Stimulated activated CD4-positive, alpha-beta T cell treated with anti-CD3 and anti-CD28 coated beads, Interleukin-2, amount 100 ng/mL, for 24 hours (primary cell): ENCODE measurements at regions not wholly inside any gene's neighbourhood (a gene's known extent, or its start where the extent isn't known, plus 50 kb on each side); places are given as distances from the start of the nearest gene placed in this dataset.

Source experiments
- DNase-seq, 2 donors: peaks; one replicate each; pipeline ENCODE4 v3.0.0-alpha.2; 2020

DNA sequence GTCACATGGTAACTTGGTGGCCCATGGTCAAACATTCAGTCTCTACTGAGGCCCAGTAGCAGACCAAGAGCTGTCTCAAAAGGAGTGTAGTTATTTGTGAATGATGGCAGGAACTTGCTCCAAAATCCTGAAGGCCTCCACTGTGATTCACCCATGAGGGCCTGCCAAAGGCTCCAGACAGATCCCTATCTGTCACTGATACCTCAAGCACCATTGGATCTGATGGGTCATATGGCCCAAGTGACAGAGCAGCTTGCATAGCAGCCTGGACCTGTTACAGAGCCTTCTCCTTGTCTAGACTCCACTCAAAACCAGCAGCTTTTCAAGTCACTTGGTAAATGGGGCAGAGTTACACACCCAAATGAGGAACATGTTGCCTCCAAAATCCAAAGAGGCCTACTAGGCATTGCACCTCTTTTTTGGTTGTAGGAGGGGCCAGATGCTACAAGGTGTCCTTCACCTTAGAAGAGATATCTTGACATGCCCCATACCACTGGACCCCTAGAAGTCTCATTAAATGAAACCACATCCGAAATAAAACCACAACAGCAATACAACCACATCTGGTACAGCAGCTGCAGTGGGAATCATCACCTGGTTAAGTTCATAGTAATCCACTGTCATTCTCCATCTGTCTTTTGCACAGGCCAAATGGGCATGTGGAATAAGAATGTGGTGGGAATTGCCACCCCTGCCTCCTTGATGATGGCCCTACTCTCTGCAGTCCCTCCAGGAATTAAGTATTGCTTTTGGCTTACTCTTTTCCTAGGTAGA, 150.4 kb upstream of the MAX start:
- no peak for DNase-seq

DNA sequence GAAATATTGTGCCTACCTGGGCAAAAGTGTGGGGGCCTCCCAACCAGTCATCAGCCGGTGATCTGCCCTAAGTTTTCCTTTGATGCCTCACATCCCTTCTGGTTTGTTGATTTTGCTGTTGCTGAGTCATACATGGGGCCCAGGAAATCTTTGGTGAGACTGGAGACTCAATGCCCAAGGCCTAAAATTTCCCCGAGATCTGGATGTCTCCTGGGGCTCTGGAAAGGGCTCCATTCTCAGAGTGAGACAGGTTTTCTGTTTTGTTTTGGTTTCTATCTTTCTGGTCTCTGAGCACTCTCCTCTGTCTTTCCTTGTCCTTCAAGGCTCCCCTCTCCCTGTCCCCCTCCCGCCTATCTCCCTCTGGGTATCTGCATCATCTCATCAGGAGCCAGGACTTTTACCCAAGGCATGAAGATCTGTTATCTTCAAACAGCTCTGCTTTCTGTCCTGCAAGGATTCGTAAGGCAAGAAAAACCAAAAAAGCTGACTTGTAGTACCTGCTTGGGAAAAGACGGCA, 152.8 kb upstream of the MAX start:
- no peak for DNase-seq

DNA sequence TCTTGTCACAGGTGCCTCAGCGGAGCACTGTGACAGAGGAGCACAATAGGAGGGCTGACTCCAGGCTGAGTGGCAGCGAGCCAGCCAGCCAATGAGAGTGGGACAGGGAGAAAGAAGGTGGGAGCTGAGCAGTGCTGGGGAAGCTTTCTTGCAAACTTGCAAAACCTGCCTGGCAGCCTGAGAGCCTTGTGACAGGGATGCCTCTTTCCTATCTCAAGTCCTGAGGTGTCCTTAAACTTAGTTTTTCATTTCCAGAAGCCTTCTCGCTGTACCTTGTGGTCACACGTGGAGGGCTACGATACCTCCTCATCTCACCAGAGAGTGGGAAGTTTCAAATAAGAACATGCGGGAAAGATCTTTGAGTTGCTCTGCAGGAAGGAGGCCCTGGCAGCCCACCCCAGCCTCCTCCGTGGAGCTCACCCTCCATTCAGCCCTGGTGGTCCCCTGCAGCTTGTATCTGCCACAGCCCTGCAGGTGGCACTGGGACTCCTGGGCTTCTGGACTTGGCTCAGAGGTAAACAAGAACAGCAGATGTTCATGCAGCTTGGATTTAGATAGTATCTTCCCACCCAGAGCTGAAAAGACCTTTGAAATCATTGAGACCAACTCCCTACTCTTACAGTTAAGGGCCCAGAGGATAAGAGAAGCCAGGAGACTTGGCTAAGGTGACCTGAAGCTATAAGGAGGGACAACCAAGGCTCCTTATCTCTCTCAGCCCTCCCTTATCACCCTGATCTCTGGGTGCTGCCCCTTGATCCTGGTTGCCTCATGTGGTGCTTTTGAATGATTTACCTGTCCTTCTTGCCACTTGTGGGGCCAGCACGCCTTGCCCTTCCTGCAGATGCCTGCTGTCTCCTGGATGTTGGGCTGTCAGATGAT, 153.5 kb upstream of the MAX start:
- DNase-seq = no peak

DNA sequence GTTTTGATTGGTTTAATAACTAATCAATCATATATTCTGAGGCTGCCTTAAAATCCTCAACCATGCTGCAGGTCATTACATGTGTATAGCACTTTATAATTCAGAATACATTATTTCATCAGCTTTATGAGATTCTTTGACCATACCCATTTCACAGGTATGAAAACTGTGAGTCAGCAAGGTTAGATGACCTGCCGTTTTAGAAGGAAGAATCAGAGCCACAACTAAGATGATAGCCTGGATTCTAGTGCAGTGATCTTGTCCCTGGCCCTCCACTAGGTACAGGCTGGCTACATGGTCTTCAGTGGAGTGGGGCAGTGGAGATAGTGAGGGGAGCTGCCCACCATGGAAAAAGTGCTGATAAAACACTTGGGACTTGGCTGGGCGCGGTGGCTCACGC, 154.4 kb upstream of the MAX start:
- DNase-seq = no peak

DNA sequence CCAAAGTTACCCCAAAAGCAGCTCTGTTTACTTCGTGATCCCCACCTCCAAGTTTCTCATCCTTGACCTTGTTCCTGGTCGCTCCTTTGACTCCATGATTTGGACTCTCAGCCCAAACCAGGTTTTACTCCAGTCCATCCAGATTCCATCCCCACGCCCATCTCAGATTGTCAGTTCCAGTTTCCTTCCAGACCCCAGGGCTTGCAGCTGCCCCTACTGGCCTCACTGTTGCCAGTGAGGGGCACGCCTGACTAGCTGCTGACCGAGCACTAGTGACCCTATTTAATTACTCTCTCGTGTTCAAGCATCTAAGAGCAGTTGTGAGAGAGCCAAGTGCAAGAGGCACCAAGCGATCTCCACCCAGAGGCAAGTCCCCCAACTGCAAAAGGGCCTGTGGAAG, 155.1 kb upstream of the FUT8 start:
- DNase-seq = no peak

DNA sequence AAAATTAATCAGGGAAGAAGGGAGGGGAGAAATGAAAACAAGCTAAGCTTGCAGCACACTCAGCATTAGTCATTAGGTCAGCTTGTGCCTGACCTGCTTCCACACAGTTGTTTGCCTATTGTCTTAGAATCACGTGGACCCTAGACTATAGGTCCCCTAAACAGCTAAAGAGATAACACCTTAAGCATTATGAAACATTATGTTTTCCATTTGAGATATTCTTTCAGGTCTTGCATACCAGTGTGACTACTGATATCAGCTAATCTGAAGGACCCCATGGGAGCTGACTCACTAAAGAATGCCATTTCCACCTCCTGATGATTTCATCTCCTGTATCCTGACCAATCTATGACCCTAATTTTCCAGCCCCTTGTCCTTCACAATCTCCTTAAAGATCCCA, 154.1 kb upstream of the FUT8 start:
- DNase-seq = no peak

DNA sequence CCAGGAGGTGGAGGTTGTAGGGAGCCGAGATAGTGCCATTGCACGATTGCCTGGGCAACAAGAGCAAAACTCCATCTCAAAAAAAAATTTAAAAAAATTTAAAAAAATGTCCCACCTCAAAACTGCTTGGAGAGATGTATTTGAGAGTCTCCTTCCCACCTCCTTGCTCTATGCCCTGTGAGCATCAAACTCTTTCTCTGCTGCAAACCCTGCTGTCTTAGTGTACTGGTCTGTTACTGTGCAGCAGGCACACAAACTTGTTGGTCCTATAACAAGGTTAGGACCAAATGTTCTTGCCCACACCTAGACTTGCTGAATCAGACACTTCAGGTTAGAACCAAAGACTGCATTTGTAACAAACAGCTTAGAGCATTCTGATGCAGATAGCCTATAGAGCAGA, 153.5 kb upstream of the FUT8 start:
- no peak for DNase-seq

DNA sequence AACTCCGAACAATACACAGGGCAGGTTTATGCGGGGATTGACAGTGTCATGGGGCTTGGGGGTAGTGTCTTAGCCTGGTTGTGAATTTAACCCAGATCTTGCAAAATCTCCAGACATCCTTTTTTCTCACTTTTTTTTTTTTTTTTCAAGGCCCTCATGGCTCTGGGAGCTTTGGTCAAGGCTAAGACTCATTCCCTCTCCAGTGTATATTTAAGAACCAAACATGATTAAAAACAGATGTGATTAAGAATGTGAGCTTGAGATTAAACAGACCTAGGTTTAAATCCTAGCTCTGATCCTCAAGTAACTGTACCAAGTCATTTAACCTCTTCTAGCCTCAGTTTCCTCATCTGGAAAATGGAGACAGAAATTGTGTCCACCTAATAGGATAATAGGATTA, 151.7 kb upstream of the FUT8 start:
- DNase-seq = no peak

DNA sequence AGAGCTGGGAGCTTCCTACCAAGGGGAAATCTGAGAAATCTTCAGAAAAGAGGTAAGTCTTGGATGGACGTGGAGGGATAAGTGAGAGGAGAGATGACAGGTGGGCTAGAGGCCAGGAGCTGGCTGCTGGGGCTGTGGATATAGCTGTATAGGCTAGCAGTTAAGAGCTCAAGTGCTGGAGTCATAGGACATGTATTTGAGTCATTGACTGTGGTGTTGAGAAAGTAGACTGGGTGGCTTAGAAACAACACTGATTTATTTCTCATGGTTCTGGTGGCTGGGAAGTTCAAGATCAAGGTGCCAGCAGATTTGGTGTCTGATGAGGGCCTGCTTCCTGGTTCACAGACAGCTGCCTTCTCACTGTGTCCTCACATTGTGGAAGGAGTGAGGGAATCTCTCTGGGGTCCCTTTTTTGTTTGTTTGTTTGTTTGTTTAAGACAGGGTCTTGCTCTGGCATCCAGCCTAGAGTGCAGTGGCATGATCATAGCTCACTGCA, 151.1 kb upstream of the FUT8 start:
- DNase-seq = no peak

DNA sequence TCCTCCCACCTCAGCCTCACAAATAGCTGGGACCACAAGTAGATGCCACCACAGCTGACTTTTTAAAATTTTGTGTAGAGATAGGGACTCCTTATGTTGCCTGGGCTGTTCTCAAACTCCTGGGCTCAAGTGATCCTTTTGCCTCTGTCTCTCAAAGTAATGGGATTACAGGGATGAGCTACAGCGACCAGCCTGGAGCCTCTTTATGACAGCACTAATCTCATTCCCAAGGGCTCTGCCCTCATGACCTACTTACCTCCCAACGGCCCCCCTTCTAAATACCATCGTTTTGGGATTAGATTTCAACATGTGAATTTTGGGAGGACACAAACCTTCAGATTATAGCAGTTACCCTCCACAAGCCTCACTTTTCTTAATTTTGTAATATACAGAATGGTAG, 150.6 kb upstream of the FUT8 start:
- no peak for DNase-seq

DNA sequence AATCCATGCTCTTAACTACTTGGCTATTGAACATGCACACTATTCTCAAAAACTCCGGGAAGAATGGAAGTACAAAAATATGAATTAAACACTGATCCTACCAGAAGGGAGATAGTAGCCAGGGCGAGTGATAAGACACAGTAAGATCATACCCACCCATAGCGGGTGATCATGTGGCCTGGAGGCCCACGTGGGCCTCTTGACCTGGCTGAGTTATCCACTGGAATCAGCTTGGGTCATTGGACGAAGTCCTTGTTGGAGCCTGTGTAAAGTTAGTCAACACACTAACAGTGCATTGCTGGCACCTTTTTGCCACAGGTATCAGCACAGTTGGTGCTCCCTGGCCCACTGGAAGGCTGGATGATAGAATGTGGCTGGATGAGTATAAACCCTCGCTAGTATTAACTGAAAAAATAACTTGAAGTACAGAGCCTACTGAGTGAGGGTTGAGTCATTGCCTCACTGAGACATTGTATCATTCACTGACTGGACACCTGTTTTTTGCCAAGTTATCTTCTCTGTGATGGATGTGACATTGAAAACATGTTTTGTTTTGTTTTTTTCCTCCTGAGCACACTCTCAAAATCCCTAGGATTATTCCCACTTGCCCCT, 149.2 kb upstream of the FUT8 start:
- DNase-seq = no peak

DNA sequence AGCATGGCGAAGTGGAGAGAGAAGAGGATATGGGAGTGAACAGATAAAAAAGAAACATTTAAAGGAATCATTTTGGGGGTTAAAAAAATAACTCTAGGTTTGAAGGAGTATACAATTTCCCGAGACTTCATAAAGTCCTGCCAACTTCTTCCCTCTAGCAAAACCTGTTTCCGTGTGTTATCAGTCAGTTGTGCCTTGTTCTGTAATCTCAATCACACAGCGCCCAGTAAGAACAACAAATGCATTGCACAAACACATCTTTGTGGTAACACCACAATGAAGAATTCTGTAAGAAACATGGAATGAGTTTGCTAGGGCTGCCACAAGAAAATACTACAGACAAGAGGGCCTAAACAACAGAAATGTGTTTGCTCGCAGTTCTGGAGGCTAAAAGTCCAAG, 144.7 kb upstream of the FUT8 start:
- no peak for DNase-seq

DNA sequence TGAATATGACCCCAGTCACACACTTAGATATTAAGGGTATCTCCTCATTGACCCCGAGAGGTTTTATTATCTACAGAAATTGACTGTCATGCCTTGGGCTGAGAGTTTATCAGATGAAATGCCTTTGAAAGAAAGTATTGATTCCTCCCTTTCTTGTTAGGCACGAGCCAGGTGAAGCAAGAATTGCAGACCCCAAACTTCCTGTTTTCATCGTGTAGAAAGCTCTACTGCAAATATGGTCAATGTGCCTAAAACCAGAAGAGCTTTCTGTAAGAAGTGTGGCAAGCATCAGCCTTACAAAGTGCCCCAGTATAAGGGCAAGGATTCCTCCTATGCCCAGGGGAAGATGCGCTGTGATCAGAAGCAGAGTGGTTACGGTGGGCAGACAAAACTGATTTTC, 143.9 kb upstream of the FUT8 start:
- no peak for DNase-seq

DNA sequence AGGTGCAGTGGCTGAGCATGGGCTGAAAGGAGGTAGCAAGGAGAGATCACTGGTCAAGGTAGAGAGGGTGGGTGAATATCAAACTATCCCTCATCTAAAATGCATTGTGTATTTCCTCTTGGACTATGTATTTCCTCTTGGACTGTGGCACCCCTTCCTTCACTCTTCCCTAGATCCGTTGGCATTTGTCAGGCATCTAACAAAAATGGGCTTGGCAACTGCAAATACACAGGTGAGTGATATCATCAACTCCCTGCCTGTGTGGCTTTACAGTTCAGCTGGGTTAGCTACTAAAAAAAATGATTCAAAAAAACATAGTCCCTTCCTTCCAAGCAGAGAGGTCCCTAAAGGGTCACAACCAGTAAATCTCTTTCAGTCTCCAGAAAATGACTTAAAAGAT, 142.8 kb upstream of the FUT8 start:
- no peak for DNase-seq

DNA sequence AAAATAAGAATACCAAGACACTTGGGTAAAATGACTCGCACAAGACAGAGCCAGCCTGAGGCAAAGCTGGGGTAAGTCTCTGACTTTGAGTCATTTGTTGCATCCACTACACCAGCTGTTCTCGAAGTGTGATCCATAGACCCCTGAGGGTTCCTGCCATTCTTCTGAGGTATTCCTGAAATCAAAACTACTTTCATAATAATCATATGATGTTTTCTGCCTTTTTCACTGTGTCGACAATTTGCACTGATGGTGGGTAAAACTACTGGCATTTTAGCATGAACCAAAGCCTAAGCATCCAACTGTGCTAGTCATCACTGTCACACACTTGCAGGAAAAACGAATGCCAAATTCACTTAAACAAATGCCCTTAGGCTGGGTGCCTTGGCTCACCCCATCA, 135.5 kb upstream of the FUT8 start:
- DNase-seq = no peak

DNA sequence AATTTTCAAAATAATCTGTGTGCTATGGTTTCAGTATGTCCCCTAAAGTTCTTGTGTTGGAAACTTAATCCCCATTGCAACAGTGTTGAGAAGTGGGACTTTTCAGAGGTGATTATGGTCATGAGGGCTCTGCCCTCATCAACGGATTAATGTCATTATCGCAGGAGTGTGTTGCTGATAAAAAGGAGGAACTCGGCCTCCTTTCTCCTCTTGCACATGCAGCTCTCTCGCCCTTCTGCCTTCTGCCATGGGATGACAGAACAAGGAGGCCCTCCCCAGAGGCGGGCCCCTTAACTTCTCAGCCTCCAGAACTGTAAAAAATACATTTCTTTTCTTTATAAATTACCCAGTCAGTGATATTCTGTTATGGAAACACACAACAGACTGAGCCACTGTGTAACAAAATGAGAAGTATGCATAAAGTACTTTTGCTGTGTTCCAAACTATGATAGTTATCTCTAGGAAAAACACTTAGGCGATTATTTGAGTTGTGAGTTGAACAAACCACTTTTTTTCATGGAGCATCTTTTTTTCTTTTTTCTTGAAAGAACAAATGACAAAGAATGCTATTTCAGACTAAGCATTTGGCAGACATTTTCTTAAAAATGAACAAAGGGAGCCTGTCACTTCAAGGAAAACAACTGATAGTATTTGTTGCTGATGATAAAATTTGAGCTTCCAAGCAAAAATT, 134.8 kb upstream of the FUT8 start:
- no peak for DNase-seq

DNA sequence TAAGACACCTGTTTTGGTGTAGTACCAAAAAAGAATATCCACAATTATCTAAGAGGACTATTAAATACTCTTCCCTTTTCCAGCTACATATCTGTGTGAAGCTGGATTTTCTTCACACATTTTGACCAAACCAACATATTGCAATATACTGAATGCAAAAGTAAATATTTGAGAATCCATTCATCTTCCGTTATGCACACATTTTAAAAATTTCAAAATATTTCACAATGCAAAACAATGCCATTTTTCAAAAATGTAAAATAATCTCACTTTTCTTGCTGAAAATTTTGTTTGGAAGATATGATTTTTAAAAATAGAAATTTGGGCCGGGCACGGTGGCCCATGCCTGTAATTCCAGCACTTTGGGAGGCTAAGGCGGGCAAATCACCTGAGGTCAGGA, 133.9 kb upstream of the FUT8 start:
- no peak for DNase-seq

DNA sequence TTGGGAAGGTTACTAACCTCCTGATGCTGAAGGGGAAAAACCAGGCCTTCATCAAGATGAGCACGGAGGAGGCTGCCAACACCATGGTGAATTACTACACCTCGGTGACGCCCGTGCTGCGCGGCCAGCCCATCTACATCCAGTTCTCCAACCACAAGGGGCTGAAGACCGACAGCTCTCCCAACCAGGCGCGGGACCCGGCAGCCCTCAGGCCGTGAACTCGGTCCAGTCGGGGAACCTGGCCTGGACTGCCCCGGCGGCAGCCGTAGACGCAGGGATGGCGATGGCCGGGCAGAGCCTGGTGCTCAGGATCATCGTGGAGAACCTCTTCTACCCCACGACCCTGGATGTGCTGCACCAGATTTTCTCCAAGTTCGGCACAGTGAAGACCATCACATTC, 133.0 kb upstream of the FUT8 start:
- DNase-seq = no peak

DNA sequence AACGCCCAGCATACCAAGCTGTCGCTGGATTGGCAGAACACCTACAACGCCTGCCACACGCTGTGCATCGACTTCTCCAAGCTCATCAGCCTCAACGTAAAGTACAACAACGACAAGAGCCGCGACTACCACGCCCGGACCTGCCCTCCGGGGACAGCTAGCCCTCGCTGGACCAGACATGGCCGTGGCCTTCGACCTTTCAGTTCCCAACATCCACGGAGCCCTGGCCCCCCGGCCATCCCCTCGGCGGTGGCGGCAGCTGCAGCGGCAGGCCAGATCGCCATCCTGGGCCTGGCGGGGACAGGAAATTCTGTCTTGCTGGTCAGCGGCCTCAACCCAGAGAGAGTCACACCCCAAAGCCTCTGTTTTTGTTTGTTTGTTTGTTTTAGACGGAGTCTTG, 132.6 kb upstream of the FUT8 start:
- DNase-seq = no peak

DNA sequence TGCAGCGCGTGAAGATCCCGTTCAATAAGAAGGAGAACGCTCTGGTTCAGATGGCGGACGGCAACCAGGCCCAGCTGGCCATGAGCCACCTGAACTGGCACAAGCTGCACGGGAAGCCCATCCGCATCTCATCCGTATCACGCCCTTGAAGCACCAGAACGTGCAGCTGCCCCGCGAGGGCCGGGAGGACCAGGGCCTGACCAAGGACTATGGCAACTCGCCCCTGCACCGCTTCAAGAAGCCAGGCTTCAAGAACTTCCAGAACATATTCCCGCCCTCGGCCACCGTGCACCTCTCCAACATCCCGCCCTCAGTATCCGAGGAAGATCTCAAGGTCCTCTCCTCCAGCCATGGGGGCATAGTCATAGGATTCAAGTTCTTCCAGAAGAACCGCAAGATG, 131.9 kb upstream of the FUT8 start:
- DNase-seq = no peak

DNA sequence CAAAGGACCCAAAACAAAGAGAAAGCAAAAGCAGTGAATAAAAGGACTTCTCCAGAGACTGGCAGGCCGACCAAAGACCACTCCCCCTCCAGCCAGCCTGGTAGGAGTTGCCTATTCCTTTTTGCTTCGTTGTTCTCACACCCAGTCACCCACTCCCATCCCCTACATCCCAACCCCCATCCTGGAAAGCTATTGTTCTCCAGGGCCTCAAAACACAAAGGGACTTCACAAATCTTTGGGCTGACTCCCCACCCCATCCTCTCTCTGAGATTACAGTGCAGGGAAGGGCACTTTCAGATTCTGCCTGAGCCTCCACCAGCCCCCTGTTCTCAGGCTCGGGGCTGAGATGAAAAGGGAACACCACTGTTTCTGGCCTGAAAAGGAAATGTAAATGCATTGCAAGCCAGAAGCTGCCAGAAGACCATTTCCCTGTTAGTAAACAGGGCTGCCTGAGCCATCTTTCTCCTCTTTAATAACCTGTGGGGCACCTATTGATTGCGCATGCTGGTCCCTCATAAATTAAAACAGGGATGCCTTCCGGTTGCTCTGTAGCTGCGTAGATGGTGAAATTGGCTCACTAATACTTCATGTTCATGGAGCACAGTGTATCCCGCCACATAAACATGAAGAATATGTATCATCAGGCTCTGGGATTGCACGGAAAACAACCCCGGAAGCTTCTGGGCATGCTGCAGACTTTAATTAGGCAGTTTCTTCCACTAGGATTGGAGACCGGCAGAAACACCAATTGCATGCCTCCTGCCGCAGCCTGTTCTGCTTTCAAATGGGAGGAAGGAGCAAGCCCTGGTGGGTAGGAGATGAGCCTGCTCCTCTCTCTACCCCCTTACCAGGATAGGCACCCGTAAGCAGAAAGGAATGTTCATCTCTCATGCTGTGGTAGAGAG, 130.3 kb upstream of the FUT8 start:
- DNase-seq = no peak

DNA sequence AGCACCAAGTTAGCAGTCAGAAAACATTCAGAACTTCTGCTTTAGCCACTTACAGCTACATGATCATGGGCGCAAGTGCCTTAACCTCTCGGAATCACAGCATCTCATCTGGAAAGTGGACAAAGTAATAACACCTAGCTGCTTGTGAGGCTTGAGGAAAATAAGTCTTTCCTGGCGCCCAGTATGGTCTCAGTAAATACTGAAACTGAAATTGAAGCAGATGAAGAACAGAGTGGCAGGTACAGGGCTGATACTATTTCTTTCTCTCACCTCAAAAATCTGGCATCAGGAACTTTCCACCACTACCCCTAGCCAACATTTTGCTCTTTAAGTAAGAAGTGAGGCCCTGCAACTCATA, 129.7 kb upstream of the FUT8 start:
- DNase-seq = no peak
